Keratinocyte (primary cell): ENCODE measurements at regions not wholly inside any gene's neighbourhood (a gene's known extent, or its start where the extent isn't known, plus 50 kb on each side); places are given as distances from the start of the nearest gene placed in this dataset.

ENCODE experiments used
- DNase-seq: peaks from one replicate; pipeline ENCODE4 v3.0.0-alpha.2; 2011; ENCODE audit warnings: low read depth, missing footprints, low spot score
- FAIRE-seq: peaks from 2 replicates; lab custom pipeline; 2011; peaks lifted over from hg19 to GRCh38; lab: Jason Lieb, UNC
- H2AFZ ChIP-seq: 2 replicates; pipeline ENCODE4 v1.6.0; 2012; ENCODE audit warnings: low read length, control low read depth, inconsistent platforms; ENCODE audit not compliant: control insufficient read depth
- H3K27ac ChIP-seq: 2 replicates; pipeline ENCODE4 v1.5.1; 2011; ENCODE audit warnings: low read length; ENCODE audit not compliant: control insufficient read depth, insufficient read depth
- H3K27me3 ChIP-seq: 3 replicates; pipeline ENCODE4 v1.6.0; 2011; ENCODE audit warnings: low read length; ENCODE audit not compliant: control insufficient read depth, insufficient read depth; ENCODE audit errors: extremely low read depth
- H3K36me3 ChIP-seq, 2 experiments: 2 replicates in 1 of 2; 3 replicates in 1 of 2; pipeline ENCODE4 v1.5.1; 2011; ENCODE audit warnings: low read length in 2 of 2, mild to moderate bottlenecking in 1 of 2; ENCODE audit not compliant: control insufficient read depth in 2 of 2, insufficient read depth in 2 of 2; ENCODE audit errors: extremely low read depth in 1 of 2
- H3K4me1 ChIP-seq: 3 replicates; pipeline ENCODE4 v1.5.1; 2011; ENCODE audit warnings: low read length; ENCODE audit not compliant: control insufficient read depth, insufficient read depth; ENCODE audit errors: extremely low read depth
- H3K4me2 ChIP-seq: 3 replicates; pipeline ENCODE4 v1.6.0; 2011; ENCODE audit warnings: low read depth, low read length; ENCODE audit not compliant: control insufficient read depth, insufficient read depth; ENCODE audit errors: extremely low read depth
- H3K4me3 ChIP-seq, 3 experiments: fragments of 200-600 bp in 1 of 3; sonication (generic) in 1 of 3; 2 replicates in 2 of 3; 3 replicates in 1 of 3; pipeline ENCODE4 v1.5.1; 2011 to 2016; ENCODE audit warnings: low read length in 3 of 3, mild to moderate bottlenecking in 3 of 3, control low read depth in 2 of 3, inconsistent platforms in 1 of 3, low read depth in 1 of 3, mixed read lengths in 1 of 3, mixed run types in 1 of 3, moderate library complexity in 1 of 3; ENCODE audit not compliant: control insufficient read depth in 2 of 3, insufficient read depth in 2 of 3; ENCODE audit errors: extremely low read depth in 1 of 3
- H3K79me2 ChIP-seq: 2 replicates; pipeline ENCODE4 v1.6.0; 2012; ENCODE audit warnings: low read length; ENCODE audit not compliant: control insufficient read depth, insufficient read depth
- H3K9ac ChIP-seq: 3 replicates; pipeline ENCODE4 v1.6.0; 2011; ENCODE audit warnings: low read length; ENCODE audit not compliant: control insufficient read depth, insufficient read depth; ENCODE audit errors: extremely low read depth
- H3K9me1 ChIP-seq: 3 replicates; pipeline ENCODE4 v1.6.0; 2011; ENCODE audit warnings: low read length; ENCODE audit not compliant: control insufficient read depth, insufficient read depth; ENCODE audit errors: extremely low read depth
- H3K9me3 ChIP-seq: 2 replicates; pipeline ENCODE4 v1.5.1; 2012; ENCODE audit warnings: low read depth, low read length; ENCODE audit not compliant: control insufficient read depth
- H4K20me1 ChIP-seq: 3 replicates; pipeline ENCODE4 v1.6.0; 2011; ENCODE audit warnings: low read length; ENCODE audit not compliant: control insufficient read depth, insufficient read depth; ENCODE audit errors: extremely low read depth
- EZH2 ChIP-seq: IDR thresholded peaks from one replicate; pipeline ENCODE4 v1.6.1; 2012; ENCODE audit warnings: inconsistent platforms, mild to moderate bottlenecking, low read length, moderate library complexity
- dilution Hi-C: fragments of 300-500 bp; cut with MboI; formaldehyde crosslinking; loops from one replicate; pipeline ENCODE4 v1.7.0; 2020; ENCODE audit warnings: low sequenced_read_pairs; ENCODE audit not compliant: extremely low pct_ligation_motif_present
- TF ChIP-seq, protein P1 (sequence below), 3 experiments: IDR thresholded peaks in 1 of 3; conservative IDR thresholded peaks in 1 of 3; optimal IDR thresholded peaks in 1 of 3; 2 replicates in 2 of 3; 3 replicates in 1 of 3; pipeline versions ENCODE3 to v1.5.1; 2011; ENCODE audit warnings: low read length in 3 of 3, mild to moderate bottlenecking in 3 of 3, moderate library complexity in 2 of 3, control low read depth in 1 of 3, inconsistent platforms in 1 of 3; ENCODE audit not compliant: insufficient read depth in 2 of 3; ENCODE audit errors: extremely low read depth in 1 of 3

GRCh38 chr11:133749841-133750240, 95.5 kb downstream of the SPATA19 start:
- no peaks in the 10 kb centered on the region for H3K4me1 ChIP-seq
- no peak overlapping the region for H2AFZ ChIP-seq
- peaks cover 4% of the 10 kb centered on the region for H3K9me3 ChIP-seq
- no peak overlapping the region for H3K4me3 ChIP-seq
- H3K79me2 ChIP-seq, result no peaks in the 10 kb centered on the region
- DNase-seq, result no peak
- FAIRE-seq, result no peak
- no peak overlapping the region for H3K4me2 ChIP-seq
- no peak overlapping the region for H3K27ac ChIP-seq
- H4K20me1 ChIP-seq, result no peaks in the 10 kb centered on the region
- no peaks in the 10 kb centered on the region for H3K9me1 ChIP-seq
- H3K27me3 ChIP-seq, result no peaks in the 10 kb centered on the region
- dilution Hi-C loops, result no loop called here
- TF ChIP-seq EZH2, result no peak
- TF ChIP-seq, protein P1, sequence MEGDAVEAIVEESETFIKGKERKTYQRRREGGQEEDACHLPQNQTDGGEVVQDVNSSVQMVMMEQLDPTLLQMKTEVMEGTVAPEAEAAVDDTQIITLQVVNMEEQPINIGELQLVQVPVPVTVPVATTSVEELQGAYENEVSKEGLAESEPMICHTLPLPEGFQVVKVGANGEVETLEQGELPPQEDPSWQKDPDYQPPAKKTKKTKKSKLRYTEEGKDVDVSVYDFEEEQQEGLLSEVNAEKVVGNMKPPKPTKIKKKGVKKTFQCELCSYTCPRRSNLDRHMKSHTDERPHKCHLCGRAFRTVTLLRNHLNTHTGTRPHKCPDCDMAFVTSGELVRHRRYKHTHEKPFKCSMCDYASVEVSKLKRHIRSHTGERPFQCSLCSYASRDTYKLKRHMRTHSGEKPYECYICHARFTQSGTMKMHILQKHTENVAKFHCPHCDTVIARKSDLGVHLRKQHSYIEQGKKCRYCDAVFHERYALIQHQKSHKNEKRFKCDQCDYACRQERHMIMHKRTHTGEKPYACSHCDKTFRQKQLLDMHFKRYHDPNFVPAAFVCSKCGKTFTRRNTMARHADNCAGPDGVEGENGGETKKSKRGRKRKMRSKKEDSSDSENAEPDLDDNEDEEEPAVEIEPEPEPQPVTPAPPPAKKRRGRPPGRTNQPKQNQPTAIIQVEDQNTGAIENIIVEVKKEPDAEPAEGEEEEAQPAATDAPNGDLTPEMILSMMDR (optimal IDR thresholded peaks at IDR 0.05 in 1 of 3, IDR thresholded peaks at IDR 0.05 in 1 of 3, conservative IDR thresholded peaks at IDR 0.05 in 1 of 3; ENCODE audit: extremely low read depth in 1 of 3, insufficient read depth in 2 of 3, low read length in 3 of 3), result no peak
- H3K9ac ChIP-seq, result no peak overlapping the region
- H3K36me3 ChIP-seq, result no peaks in the 10 kb centered on the region

GRCh38 chr11:133747409-133747808, 97.9 kb downstream of the SPATA19 start:
- Histone ChIP-seq H3K79me2 (no peaks in the 10 kb centered on the region), H2AFZ (no peak overlapping the region), H3K4me3 (no peak overlapping the region), H4K20me1 (no peaks in the 10 kb centered on the region), H3K27me3 (no peaks in the 10 kb centered on the region), H3K27ac (no peak overlapping the region), H3K9ac (no peak overlapping the region), H3K4me2 (no peak overlapping the region), H3K36me3 (no peaks in the 10 kb centered on the region), H3K9me3 (peaks cover 4% of the 10 kb centered on the region), H3K4me1 (no peaks in the 10 kb centered on the region), H3K9me1 (no peaks in the 10 kb centered on the region)
- no peak for TF ChIP-seq EZH2
- TF ChIP-seq, protein P1 (optimal IDR thresholded peaks at IDR 0.05 in 1 of 3, IDR thresholded peaks at IDR 0.05 in 1 of 3, conservative IDR thresholded peaks at IDR 0.05 in 1 of 3; ENCODE audit: extremely low read depth in 1 of 3, insufficient read depth in 2 of 3, low read length in 3 of 3), result no peak
- DNase-seq, result no peak
- FAIRE-seq, result no peak
- dilution Hi-C loops, result no loop called here
